Bronchial epithelial cell (primary cell): ENCODE measurements at regions not wholly inside any gene's neighbourhood (a gene's known extent, or its start where the extent isn't known, plus 50 kb on each side); places are given as distances from the start of the nearest gene placed in this dataset.

Source experiments
- DNase-seq: peaks from one replicate; pipeline ENCODE4 v3.0.0-alpha.2; 2010; ENCODE audit warnings: low read depth
- FAIRE-seq: peaks from 2 replicates; lab custom pipeline; 2011; peaks lifted over from hg19 to GRCh38; lab: Jason Lieb, UNC
- H3K27me3 ChIP-seq: 2 replicates; pipeline ENCODE4 v1.5.1; 2011; ENCODE audit warnings: low read length; ENCODE audit not compliant: control insufficient read depth, insufficient read depth
- H3K36me3 ChIP-seq: 2 replicates; pipeline ENCODE4 v1.5.1; 2011; ENCODE audit warnings: low read length; ENCODE audit not compliant: control insufficient read depth, insufficient read depth
- H3K4me3 ChIP-seq: 2 replicates; pipeline ENCODE4 v1.5.1; 2011; ENCODE audit warnings: mild to moderate bottlenecking, low read depth, low read length, control low read depth
- CTCF ChIP-seq: IDR thresholded peaks from 2 replicates; pipeline ENCODE4 v1.5.1; 2011; ENCODE audit warnings: mild to moderate bottlenecking, moderate library complexity, low read length, control low read depth, inconsistent platforms; ENCODE audit not compliant: insufficient read depth, severe bottlenecking

- Histone ChIP-seq H3K36me3 (no peaks in the 10 kb centered on the region), H3K27me3 (no peaks in the 10 kb centered on the region), H3K4me3 (no peak overlapping the region)
- TF ChIP-seq CTCF = no peak
- DNase-seq = no peak
- FAIRE-seq = no peak
Measured at GRCh38 chr12:4147031-4147481, 126.5 kb upstream of the CCND2 start.

GRCh38 chr12:4145990-4146859, 127.3 kb upstream of the CCND2 start:
- FAIRE-seq = peak; percentile 43
- TF ChIP-seq CTCF = no peak
- Histone ChIP-seq H3K27me3 (no peaks in the 10 kb centered on the region), H3K4me3 (no peak overlapping the region), H3K36me3 (no peaks in the 10 kb centered on the region)
- no peak for DNase-seq

DNA sequence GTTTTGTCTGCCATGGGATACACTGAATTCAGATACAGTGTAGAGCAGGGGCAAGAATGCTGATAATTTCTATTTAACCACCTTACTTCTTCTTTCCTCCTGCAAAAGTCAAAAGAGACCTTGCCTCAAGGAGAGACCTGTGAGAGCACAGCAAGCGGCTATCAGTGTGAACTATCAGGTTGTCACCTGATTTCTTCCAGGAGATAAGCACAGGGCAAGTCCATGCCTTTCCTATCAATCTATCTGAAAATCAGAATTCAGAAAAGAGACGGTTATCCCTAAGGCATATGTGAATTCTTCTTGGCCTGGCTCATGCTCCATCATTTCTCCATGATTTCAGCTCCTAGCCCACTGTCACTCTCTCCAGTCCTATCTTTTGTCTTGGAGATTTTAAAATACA, 128.9 kb upstream of the CCND2 start:
- no peaks in the 10 kb centered on the region for H3K36me3 ChIP-seq
- H3K4me3 ChIP-seq = no peak overlapping the region
- no peaks in the 10 kb centered on the region for H3K27me3 ChIP-seq
- TF ChIP-seq CTCF = no peak
- FAIRE-seq (no peak), DNase-seq (no peak)

DNA sequence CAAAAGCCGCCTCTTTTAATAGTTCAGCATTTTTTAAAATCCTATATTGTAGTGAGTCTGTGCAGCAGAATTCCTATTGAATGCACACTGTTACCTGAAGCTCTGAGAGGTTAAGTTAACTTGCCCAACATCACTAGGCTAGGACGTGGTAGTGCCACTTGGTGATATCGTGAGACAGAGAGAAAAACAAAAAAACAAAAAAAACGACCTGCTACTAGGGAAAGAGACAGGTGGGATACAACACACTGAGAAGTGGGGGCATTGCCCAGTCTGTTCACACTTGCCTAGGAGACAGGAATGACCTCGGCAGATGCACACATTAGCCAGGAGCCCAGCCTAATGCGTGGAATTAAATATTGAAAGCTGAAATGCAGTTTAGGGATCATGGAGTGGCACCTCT, 129.7 kb upstream of the CCND2 start:
- Histone ChIP-seq H3K36me3 (no peaks in the 10 kb centered on the region), H3K27me3 (no peaks in the 10 kb centered on the region), H3K4me3 (no peak overlapping the region)
- no peak for TF ChIP-seq CTCF
- FAIRE-seq (no peak), DNase-seq (no peak)

- H3K4me3 ChIP-seq = no peak overlapping the region
- FAIRE-seq (peak; percentile 40), DNase-seq (no peak)
- H3K36me3 ChIP-seq = no peaks in the 10 kb centered on the region
- no peak for TF ChIP-seq CTCF
- H3K27me3 ChIP-seq = no peaks in the 10 kb centered on the region
Measured at GRCh38 chr12:4141348-4142270, 132.0 kb upstream of the CCND2 start.
